ENCODE measurements at regions not wholly inside any gene's neighbourhood (a gene's known extent, or its start where the extent isn't known, plus 50 kb on each side); places are given as distances from the start of the nearest gene placed in this dataset.

DNA sequence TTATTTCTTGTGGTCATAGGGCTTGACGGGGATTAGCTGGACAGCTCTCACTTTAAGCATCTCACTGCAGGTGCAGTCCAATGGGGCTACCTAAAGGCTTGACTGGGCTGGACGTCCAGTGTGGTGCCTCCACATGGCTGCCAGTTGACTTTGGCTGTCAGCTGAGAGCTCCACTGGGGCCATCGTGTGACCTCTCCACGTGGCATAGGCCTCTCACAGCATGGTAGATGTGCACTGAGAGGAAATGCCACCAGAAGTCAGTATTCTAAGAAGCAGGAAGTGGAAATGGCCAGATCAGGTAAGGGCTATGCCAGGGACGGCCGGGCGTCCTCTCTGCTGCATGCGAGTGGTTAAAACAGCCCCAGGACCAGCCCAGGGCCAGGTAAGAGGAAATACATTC lies 105.2 kb upstream of the TWIST2 start:
- H3K4me3 ChIP-seq (ENCODE audit: low read depth, low read length), result no peak overlapping the region
- TF ChIP-seq, protein P1, sequence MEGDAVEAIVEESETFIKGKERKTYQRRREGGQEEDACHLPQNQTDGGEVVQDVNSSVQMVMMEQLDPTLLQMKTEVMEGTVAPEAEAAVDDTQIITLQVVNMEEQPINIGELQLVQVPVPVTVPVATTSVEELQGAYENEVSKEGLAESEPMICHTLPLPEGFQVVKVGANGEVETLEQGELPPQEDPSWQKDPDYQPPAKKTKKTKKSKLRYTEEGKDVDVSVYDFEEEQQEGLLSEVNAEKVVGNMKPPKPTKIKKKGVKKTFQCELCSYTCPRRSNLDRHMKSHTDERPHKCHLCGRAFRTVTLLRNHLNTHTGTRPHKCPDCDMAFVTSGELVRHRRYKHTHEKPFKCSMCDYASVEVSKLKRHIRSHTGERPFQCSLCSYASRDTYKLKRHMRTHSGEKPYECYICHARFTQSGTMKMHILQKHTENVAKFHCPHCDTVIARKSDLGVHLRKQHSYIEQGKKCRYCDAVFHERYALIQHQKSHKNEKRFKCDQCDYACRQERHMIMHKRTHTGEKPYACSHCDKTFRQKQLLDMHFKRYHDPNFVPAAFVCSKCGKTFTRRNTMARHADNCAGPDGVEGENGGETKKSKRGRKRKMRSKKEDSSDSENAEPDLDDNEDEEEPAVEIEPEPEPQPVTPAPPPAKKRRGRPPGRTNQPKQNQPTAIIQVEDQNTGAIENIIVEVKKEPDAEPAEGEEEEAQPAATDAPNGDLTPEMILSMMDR (IDR thresholded peaks at IDR 0.05; ENCODE audit: insufficient read depth, low read depth, low read length, missing control alignments), result no peak
- no peak for DNase-seq (ENCODE audit: low read depth)

DNA sequence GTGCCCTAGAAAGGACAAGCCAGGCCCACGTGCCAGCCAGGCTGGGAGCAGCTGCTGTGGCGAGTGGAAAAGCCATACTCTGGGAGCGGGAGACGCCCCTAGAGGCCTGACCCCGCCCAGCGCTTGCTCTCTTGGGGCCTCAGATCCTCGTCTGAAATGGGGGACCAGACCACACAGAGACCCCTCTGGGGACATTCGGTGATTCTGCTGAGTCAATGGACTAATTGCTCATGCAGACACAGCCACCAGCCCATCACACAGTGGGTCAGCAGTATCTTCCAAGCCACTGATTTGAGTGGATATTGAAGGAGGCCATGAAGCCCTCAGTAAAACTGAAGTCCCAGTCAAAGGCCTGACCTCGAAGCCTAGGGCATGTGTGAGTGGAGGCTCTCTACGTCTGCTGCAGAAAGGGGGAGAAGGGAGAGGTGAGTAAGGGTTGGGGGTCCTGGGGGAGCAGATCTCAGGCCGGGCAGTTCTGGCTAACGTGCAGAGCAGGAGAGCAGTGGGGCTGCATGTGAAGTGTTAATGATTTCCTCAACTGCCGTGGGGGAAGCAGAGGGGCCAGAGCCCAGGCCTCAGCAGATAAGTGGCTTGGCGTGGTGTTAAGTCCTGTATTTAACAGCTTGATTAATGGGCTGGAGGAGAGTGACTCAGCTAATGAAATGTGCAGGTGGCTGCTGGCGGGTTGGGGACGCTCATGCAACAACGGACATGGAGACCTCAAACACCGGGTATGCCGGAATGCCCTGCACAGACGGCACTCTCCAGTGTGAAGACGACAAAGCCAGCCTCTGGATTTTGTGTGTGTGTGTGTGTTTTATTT lies 104.4 kb upstream of the TWIST2 start:
- no peak for DNase-seq (ENCODE audit: low read depth)
- TF ChIP-seq, protein P1 (IDR thresholded peaks at IDR 0.05; ENCODE audit: insufficient read depth, low read depth, low read length, missing control alignments), result no peak
- H3K4me3 ChIP-seq (ENCODE audit: low read depth, low read length), result no peak overlapping the region

DNA sequence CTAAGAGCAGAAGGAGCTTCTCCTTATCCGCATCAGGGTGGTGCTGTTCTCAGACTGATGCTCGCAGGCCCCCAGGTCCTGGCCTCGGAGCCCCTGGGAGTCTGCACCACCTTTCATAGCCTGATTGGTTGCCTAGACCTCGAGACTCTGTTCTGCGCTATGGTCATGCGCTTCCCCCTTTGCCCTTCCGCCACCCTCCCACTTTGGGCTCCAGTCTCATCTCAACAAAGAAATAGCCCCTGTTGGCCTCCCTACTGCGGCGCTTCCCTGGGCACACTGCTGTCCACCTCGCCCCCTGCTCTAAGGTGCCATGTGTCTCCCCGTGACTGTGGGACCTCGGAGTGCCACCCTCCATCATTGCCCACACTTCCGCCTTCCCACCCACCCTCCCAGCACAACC lies 102.9 kb upstream of the TWIST2 start:
- DNase-seq (ENCODE audit: low read depth), result no peak
- TF ChIP-seq, protein P1 (IDR thresholded peaks at IDR 0.05; ENCODE audit: insufficient read depth, low read depth, low read length, missing control alignments), result no peak
- H3K4me3 ChIP-seq (ENCODE audit: low read depth, low read length), result no peak overlapping the region

DNA sequence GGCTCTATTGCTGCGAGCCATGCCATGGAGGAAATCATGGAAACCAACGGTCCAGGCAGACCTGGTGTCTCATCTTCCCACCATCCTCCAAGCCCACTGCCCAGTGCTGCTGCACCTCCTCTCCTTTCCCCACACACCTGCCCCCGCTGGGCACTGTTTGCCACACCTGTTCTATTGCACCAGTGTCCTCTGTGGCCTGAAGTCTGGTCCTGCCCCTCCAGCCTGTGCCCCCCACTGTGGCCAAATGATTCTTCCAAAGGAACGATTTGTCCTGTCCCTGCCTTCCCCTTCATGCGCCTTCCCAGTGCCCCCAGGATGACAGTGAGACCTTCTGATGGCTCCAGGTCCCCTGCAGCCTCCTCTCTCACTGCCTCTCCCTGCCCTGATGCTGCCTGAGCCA lies 101.9 kb upstream of the TWIST2 start:
- TF ChIP-seq, protein P1 (IDR thresholded peaks at IDR 0.05; ENCODE audit: insufficient read depth, low read depth, low read length, missing control alignments), result no peak
- no peak for DNase-seq (ENCODE audit: low read depth)
- no peak overlapping the region for H3K4me3 ChIP-seq (ENCODE audit: low read depth, low read length)

DNA sequence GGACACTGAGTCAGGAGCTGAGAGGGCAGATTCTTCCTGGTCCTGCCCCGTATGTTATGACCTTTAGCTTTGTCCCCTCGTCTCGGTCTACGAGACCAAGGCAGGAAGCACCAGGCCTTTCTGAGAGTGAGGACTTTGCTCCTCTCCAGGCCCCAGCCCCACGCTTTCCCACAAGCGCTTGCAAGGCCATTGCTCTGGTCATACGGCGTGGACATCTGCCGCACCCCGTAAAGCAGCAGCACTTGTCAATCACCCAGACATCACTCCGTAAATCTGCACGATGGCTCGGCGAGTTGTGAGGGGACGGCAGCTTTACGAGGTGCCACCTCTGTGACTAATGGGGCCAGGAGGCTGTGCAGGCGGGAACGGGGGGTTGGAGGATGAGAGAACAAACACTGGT lies 100.8 kb upstream of the TWIST2 start:
- TF ChIP-seq, protein P1 (IDR thresholded peaks at IDR 0.05; ENCODE audit: insufficient read depth, low read depth, low read length, missing control alignments), result no peak
- DNase-seq (ENCODE audit: low read depth), result no peak

DNA sequence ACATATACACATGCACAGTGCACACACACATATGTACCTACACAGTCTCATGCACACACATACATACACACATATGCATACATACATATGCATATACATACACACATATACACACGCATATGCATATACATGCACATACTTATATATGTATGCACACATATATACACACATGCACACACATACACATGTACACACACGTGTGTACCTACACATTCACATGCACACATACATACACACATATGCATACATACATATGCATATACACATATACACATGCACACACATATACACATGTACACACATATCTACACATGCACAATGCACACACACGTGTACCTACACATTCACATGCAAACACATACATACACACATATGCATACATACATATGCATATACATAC lies 100.3 kb upstream of the TWIST2 start:
- TF ChIP-seq, protein P1 (IDR thresholded peaks at IDR 0.05; ENCODE audit: insufficient read depth, low read depth, low read length, missing control alignments), result no peak
- no peak overlapping the region for H3K4me3 ChIP-seq (ENCODE audit: low read depth, low read length)
- DNase-seq (ENCODE audit: low read depth), result no peak

More for the DNA sequence above, 100.8 kb upstream of the TWIST2 start:
- no peak overlapping the region for H3K4me3 ChIP-seq (ENCODE audit: low read depth, low read length)
